ENCODE measurements at regions not wholly inside any gene's neighbourhood (a gene's known extent, or its start where the extent isn't known, plus 50 kb on each side); places are given as distances from the start of the nearest gene placed in this dataset.

GRCh38 chr7:115177103-115177502 lies 255.2 kb downstream of the MDFIC start:
- H2BK120ac ChIP-seq (replicated peaks; ENCODE audit: low read depth, low read length) = no peak overlapping the region
- H4K8ac ChIP-seq (ENCODE audit: extremely low read depth, insufficient read depth, low read length) = no peak overlapping the region
- no peak overlapping the region for H3K9ac ChIP-seq (replicated peaks in 1 of 4; ENCODE audit: extremely low read depth in 1 of 4, low read depth in 3 of 4, low read length in 3 of 4)
- no peak overlapping the region for H4K91ac ChIP-seq (replicated peaks; ENCODE audit: insufficient read length, low read length)
- H3K4me3 ChIP-seq (ENCODE audit: extremely low read depth in 1 of 4, insufficient read depth in 2 of 4, low read depth in 3 of 4, low read length in 4 of 4) = no peak overlapping the region
- no peaks in the 10 kb centered on the region for H4K20me1 ChIP-seq (replicated peaks in 1 of 2; ENCODE audit: control insufficient read depth in 1 of 2, insufficient read depth in 2 of 2, low read length in 2 of 2)
- H3K9me3 ChIP-seq (ENCODE audit: insufficient read depth in 2 of 2, low read depth in 1 of 2, low read length in 1 of 2) = peaks cover 7 to 8% of the 10 kb centered on the region in 2 experiments; a peak in 2 of 4 replicates
- no peak overlapping the region for H2BK5ac ChIP-seq (ENCODE audit: low read depth, low read length)
- POLR2A ChIA-PET (ENCODE audit: partially characterized antibody) = no interaction called here
- 61% methylated on average over 1 of the region's 1 CpG; no CpG with 5 or more reads in 1 of the 2 experiments for WGBS, 2 experiments (ENCODE audit: extremely low coverage in 1 of 2, insufficient coverage in 1 of 2, insufficient read length in 1 of 2, insufficient replicate concordance in 2 of 2, low coverage in 1 of 2, low lambda C conversion rate in 2 of 2, missing lambda C conversion rate in 1 of 2)
- no peak overlapping the region for H2AK5ac ChIP-seq (ENCODE audit: low read depth, low read length)
- FAIRE-seq (no peak), DNase-seq (ENCODE audit: low read depth in 1 of 2, low spot score in 2 of 2) (no peak)
- no peak overlapping the region for H4K5ac ChIP-seq (ENCODE audit: insufficient read length, low read depth, low read length)
- no peaks in the 10 kb centered on the region for H3K79me2 ChIP-seq (ENCODE audit: control insufficient read depth in 1 of 2, insufficient read depth in 2 of 2, low read length in 2 of 2)
- no peak overlapping the region for H3K18ac ChIP-seq (ENCODE audit: extremely low read depth, low read length)
- H3K4me1 ChIP-seq (replicated peaks in 1 of 4; ENCODE audit: control insufficient read depth in 3 of 4, insufficient read depth in 4 of 4, low read length in 3 of 4) = peaks cover 0 to 2% (median under 1%) of the 10 kb centered on the region in 4 experiments; a peak in 3 of 7 replicates
- H3K27me3 ChIP-seq (replicated peaks in 1 of 4; ENCODE audit: control insufficient read depth in 3 of 4, extremely low read depth in 1 of 4, insufficient read depth in 3 of 4, low read length in 3 of 4) = no peaks in the 10 kb centered on the region
- H3K23ac ChIP-seq (ENCODE audit: insufficient read length) = no peak overlapping the region
- H2AFZ ChIP-seq (ENCODE audit: low read length) = no peak overlapping the region
- no peaks in the 10 kb centered on the region for H3K79me1 ChIP-seq (ENCODE audit: low read depth, low read length)
- no peak overlapping the region for H3K56ac ChIP-seq (replicated peaks; ENCODE audit: insufficient read length, low read depth, low read length)
- H3K4me2 ChIP-seq (ENCODE audit: insufficient read depth in 1 of 2, low read depth in 2 of 2, low read length in 2 of 2) = no peak overlapping the region
- H2BK12ac ChIP-seq (ENCODE audit: low read depth, low read length) = no peak overlapping the region
- H3K27ac ChIP-seq (ENCODE audit: low read depth, low read length) = no peak overlapping the region
- CTCF ChIA-PET (ENCODE audit: partially characterized antibody) = interaction anchor here (1.1 kb wide), 1 partner anchor 11 kb away, joined by 3 read pairs; no protein-coding TSS in a partner anchor
- no peaks in the 10 kb centered on the region for H3K36me3 ChIP-seq (ENCODE audit: control insufficient read depth in 2 of 4, insufficient read depth in 4 of 4, low read length in 3 of 4)
- no peaks in the 10 kb centered on the region for H3K23me2 ChIP-seq (ENCODE audit: low read depth, low read length)
- H3K14ac ChIP-seq (ENCODE audit: insufficient read length) = no peak overlapping the region
- H3K4ac ChIP-seq (replicated peaks; ENCODE audit: insufficient read length, low read depth, low read length) = no peak overlapping the region
- H2BK20ac ChIP-seq (ENCODE audit: low read length) = no peak overlapping the region
- no peak overlapping the region for H2BK15ac ChIP-seq (ENCODE audit: low read length)
- no peak for TF ChIP-seq BCL11A (IDR thresholded peaks at IDR 0.05; ENCODE audit: low read depth in 2 of 2, low read length in 2 of 2)
- no peak for TF ChIP-seq ATF3 (IDR thresholded peaks at IDR 0.05; ENCODE audit: insufficient read depth, low read depth, low read length)
- no peak for TF ChIP-seq E2F6 (IDR thresholded peaks at IDR 0.05)
- no peak for TF ChIP-seq USF2 (IDR thresholded peaks at IDR 0.05; ENCODE audit: low read length)
- TF ChIP-seq POLR2A (IDR thresholded peaks at IDR 0.05; ENCODE audit: control extremely low read depth in 1 of 2, low read depth in 2 of 2, low read length in 2 of 2) = no peak
- no peak for TF ChIP-seq EP300 (IDR thresholded peaks at IDR 0.05; ENCODE audit: borderline replicate concordance in 1 of 2, low read depth in 2 of 2, low read length in 2 of 2)
- no peak for TF ChIP-seq CBX5 (IDR thresholded peaks at IDR 0.05; ENCODE audit: low read depth, low read length)
- TF ChIP-seq BRCA1 (IDR thresholded peaks at IDR 0.05; ENCODE audit: low read depth, low read length) = no peak
- TF ChIP-seq CTBP2 (IDR thresholded peaks at IDR 0.05; ENCODE audit: borderline replicate concordance, insufficient read depth, insufficient read length, low read length) = no peak
- no peak for TF ChIP-seq GABPA (IDR thresholded peaks at IDR 0.05; ENCODE audit: borderline replicate concordance, insufficient read depth, low read length)
- no peak for TF ChIP-seq RXRA (IDR thresholded peaks at IDR 0.05; ENCODE audit: insufficient read depth, low read depth, low read length)
- TF ChIP-seq SRF (IDR thresholded peaks at IDR 0.05; ENCODE audit: low read depth, low read length) = no peak
